Tibial nerve (tissue), 4 donors: ENCODE measurements at regions not wholly inside any gene's neighbourhood (a gene's known extent, or its start where the extent isn't known, plus 50 kb on each side); places are given as distances from the start of the nearest gene placed in this dataset.
"Not testable (repeated sequence)": the region's sequence is repeated elsewhere in the genome, so short reads cannot be mapped to it uniquely, and the experiment has no call there.

Source experiments
- DNase-seq, 2 donors: peaks; one replicate each; pipeline ENCODE4 v3.0.0-alpha.2; 2019; ENCODE audit warnings: low spot score in 2 of 2
- H3K27ac ChIP-seq, 4 donors: fragments of 200-600 bp; sonication (generic) in 3 of 4; one replicate each; pipeline ENCODE4 v1.5.1; 2017 to 2019; ENCODE audit warnings: mild to moderate bottlenecking in 1 of 4
- H3K27me3 ChIP-seq, 2 donors: fragments of 200-600 bp; sonication (generic) in 1 of 2; one replicate each; pipeline versions ENCODE4 v1.5.1 to v1.6.0; 2017 to 2019
- H3K36me3 ChIP-seq, 3 donors: fragments of 200-600 bp; sonication (generic); one replicate each; pipeline ENCODE4 v1.5.1; 2018 to 2019
- H3K4me1 ChIP-seq, 4 donors: fragments of 200-600 bp; sonication (generic) in 3 of 4; one replicate each; pipeline ENCODE4 v1.5.1; 2017 to 2019
- H3K4me3 ChIP-seq, 4 donors: fragments of 200-600 bp; sonication (generic) in 3 of 4; one replicate each; pipeline ENCODE4 v1.5.1; 2017 to 2019; ENCODE audit warnings: mild to moderate bottlenecking in 1 of 4, moderate library complexity in 1 of 4
- H3K9me3 ChIP-seq, 4 donors: fragments of 200-600 bp; sonication (generic) in 3 of 4; one replicate each; pipeline ENCODE4 v1.5.1; 2017 to 2019
- EP300 ChIP-seq, 2 donors: sonication (generic); formaldehyde crosslinking; IDR thresholded peaks; one replicate each; pipeline ENCODE4 v1.6.1; 2017; ENCODE audit warnings: antibody characterized with exemption in 2 of 2, mild to moderate bottlenecking in 1 of 2
- POLR2A ChIP-seq, 2 donors: fragments of 450-650 bp; IDR thresholded peaks; one replicate each; pipeline ENCODE4 v1.6.1; 2017; ENCODE audit warnings: antibody characterized with exemption in 2 of 2, mild to moderate bottlenecking in 2 of 2, moderate library complexity in 2 of 2
- WGBS, 2 donors: methylation state at CpG; one replicate each; pipeline ENCODE4 v1.1.5; 2018; 5-methylcytosine and 5-hydroxymethylcytosine counted together
- TF ChIP-seq, protein P1 (sequence below), 5 experiments: fragments of 200-600 bp in 3 of 5; fragments of 450-650 bp in 2 of 5; sonication (generic) in 3 of 5; IDR thresholded peaks; one replicate each; pipeline ENCODE4 v1.5.1; 2016 to 2019; ENCODE audit warnings: antibody characterized with exemption in 5 of 5, mild to moderate bottlenecking in 3 of 5, moderate library complexity in 2 of 5

GRCh38 chr9:101849102-101849707 is 110.8 kb upstream of the GRIN3A start:
- no peak overlapping the region for H3K4me3 ChIP-seq
- WGBS, 2 donors: 34 to 42% methylated on average over 1 of the region's 1 CpG
- H3K4me1 ChIP-seq: peaks cover 0 to 8% (median 0%) of the 10 kb centered on the region in 4 donors
- no peaks in the 10 kb centered on the region for H3K27me3 ChIP-seq
- H3K36me3 ChIP-seq: no peaks in the 10 kb centered on the region
- no peak overlapping the region for H3K27ac ChIP-seq
- TF ChIP-seq, protein P1, sequence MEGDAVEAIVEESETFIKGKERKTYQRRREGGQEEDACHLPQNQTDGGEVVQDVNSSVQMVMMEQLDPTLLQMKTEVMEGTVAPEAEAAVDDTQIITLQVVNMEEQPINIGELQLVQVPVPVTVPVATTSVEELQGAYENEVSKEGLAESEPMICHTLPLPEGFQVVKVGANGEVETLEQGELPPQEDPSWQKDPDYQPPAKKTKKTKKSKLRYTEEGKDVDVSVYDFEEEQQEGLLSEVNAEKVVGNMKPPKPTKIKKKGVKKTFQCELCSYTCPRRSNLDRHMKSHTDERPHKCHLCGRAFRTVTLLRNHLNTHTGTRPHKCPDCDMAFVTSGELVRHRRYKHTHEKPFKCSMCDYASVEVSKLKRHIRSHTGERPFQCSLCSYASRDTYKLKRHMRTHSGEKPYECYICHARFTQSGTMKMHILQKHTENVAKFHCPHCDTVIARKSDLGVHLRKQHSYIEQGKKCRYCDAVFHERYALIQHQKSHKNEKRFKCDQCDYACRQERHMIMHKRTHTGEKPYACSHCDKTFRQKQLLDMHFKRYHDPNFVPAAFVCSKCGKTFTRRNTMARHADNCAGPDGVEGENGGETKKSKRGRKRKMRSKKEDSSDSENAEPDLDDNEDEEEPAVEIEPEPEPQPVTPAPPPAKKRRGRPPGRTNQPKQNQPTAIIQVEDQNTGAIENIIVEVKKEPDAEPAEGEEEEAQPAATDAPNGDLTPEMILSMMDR (IDR thresholded peaks at IDR 0.05): no peak
- TF ChIP-seq POLR2A (IDR thresholded peaks at IDR 0.05) (no peak), EP300 (IDR thresholded peaks at IDR 0.05) (no peak)
- no peaks in the 10 kb centered on the region for H3K9me3 ChIP-seq
- DNase-seq: no peak

DNA sequence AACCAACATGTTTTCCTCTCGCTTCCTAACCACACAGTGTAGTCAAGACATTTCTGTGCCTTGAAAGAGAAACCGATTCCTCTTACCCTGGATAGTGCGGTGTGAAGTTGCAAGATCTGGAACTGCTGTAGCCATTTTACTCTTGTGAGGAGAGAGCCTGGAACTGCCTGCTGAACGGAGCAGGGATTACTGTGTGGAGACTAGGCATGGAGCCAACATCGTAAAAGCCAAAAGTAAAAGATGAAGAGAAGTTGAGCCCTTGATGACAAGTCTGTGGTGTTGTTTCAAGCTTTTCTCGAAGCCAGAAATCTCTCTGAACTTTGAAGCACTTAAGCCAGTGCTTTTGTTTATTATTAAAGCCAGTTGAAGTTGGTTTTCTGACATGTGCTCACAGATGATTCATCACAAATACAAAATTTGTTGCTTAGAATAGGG is 110.1 kb upstream of the GRIN3A start:
- Histone ChIP-seq H3K36me3 (no peaks in the 10 kb centered on the region), H3K4me3 (no peak overlapping the region), H3K9me3 (no peaks in the 10 kb centered on the region), H3K27ac (no peak overlapping the region), H3K27me3 (no peaks in the 10 kb centered on the region), H3K4me1 (peaks cover 0 to 8% (median 0%) of the 10 kb centered on the region in 4 donors)
- TF ChIP-seq POLR2A (IDR thresholded peaks at IDR 0.05) (no peak), EP300 (IDR thresholded peaks at IDR 0.05) (no peak)
- TF ChIP-seq, protein P1 (IDR thresholded peaks at IDR 0.05): no peak
- peak in 1 of 2 donors; percentile 7 for DNase-seq
- WGBS, 2 donors: 44 to 45% methylated on average over 6 of the region's 6 CpGs

- Histone ChIP-seq H3K27me3 (no peaks in the 10 kb centered on the region), H3K4me3 (no peak overlapping the region), H3K27ac (no peak overlapping the region), H3K9me3 (no peaks in the 10 kb centered on the region), H3K36me3 (no peaks in the 10 kb centered on the region), H3K4me1 (peaks cover 0 to 8% (median 0%) of the 10 kb centered on the region in 4 donors)
- 66 to 87% methylated on average over 4 of the region's 4 CpGs for WGBS, 2 donors
- DNase-seq: no peak
- TF ChIP-seq EP300 (IDR thresholded peaks at IDR 0.05) (no peak), POLR2A (IDR thresholded peaks at IDR 0.05) (no peak)
- TF ChIP-seq, protein P1 (IDR thresholded peaks at IDR 0.05): no peak
These were observed 107.7 kb upstream of the GRIN3A start for GRCh38 chr9:101846161-101846560.

- H3K27me3 ChIP-seq: no peaks in the 10 kb centered on the region
- no peaks in the 10 kb centered on the region for H3K4me1 ChIP-seq
- no peak overlapping the region for H3K4me3 ChIP-seq
- H3K36me3 ChIP-seq: no peaks in the 10 kb centered on the region
- H3K9me3 ChIP-seq: peaks cover 0 to 4% (median 0%) of the 10 kb centered on the region in 4 donors
- H3K27ac ChIP-seq: no peak overlapping the region
- no peak for TF ChIP-seq POLR2A (IDR thresholded peaks at IDR 0.05)
- TF ChIP-seq EP300 (IDR thresholded peaks at IDR 0.05): no peak
- TF ChIP-seq, protein P1 (IDR thresholded peaks at IDR 0.05): no peak
- no peak for DNase-seq
These were observed 102.3 kb upstream of the GRIN3A start for GRCh38 chr9:101840694-101841188.

GRCh38 chr9:101838988-101839387 is 100.5 kb upstream of the GRIN3A start:
- 85 to 91% methylated on average over 4 of the region's 4 CpGs for WGBS, 2 donors
- not testable (repeated sequence) for H3K27ac ChIP-seq, H3K36me3 ChIP-seq, DNase-seq, H3K4me3 ChIP-seq, H3K27me3 ChIP-seq, H3K4me1 ChIP-seq, H3K9me3 ChIP-seq
